ENCODE measurements at regions not wholly inside any gene's neighbourhood (a gene's known extent, or its start where the extent isn't known, plus 50 kb on each side); places are given as distances from the start of the nearest gene placed in this dataset.

DNA sequence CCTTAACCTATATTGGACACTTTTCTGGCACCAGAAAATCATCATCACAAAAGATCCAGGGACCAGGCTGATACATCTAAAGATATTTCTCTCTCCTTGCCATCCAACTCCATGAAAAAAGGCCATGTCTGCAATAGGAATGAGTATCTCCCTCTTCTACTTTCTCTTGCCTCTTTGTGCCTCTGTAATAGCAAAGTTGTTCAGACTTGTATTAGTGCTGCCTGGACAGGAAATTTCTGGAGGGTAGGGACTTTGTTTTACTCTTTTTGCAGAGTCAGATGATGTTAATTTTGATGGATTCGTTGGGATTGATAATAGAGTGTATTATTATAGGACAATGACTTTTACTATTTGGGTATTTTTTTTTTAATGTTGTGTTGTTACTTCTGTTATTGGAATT lies 376.3 kb downstream of the INHBA start:
- Histone ChIP-seq H3K9me3 (ENCODE audit: control insufficient read depth, low read depth, low read length) (no peaks in the 10 kb centered on the region), H3K4me2 (ENCODE audit: insufficient read depth, insufficient read length, low read length) (no peak overlapping the region), H3K18ac (ENCODE audit: insufficient read length, low read depth, low read length) (no peak overlapping the region), H3K23ac (ENCODE audit: insufficient read length, low read depth, low read length) (no peak overlapping the region), H3K4me1 (ENCODE audit: insufficient read depth, low read length) (no peaks in the 10 kb centered on the region), H3K9ac (ENCODE audit: extremely low read depth, insufficient read length, low read length) (no peak overlapping the region), H2BK15ac (ENCODE audit: low read depth, low read length) (no peak overlapping the region), H2AK5ac (ENCODE audit: insufficient read length, low read length) (no peak overlapping the region), H2AFZ (ENCODE audit: low read length) (no peak overlapping the region), H3K79me2 (ENCODE audit: insufficient read depth, low read length) (no peaks in the 10 kb centered on the region), H3K23me2 (ENCODE audit: insufficient read length, low read depth, low read length, poor library complexity, severe bottlenecking) (no peaks in the 10 kb centered on the region), H2BK5ac (ENCODE audit: insufficient read length, low read length) (no peak overlapping the region), H3K14ac (ENCODE audit: insufficient read depth, low read length) (no peak overlapping the region), H3K56ac (ENCODE audit: insufficient read length, low read depth, low read length) (no peak overlapping the region), H3K27ac (ENCODE audit: insufficient read length, low read depth, low read length) (no peak overlapping the region), H3T11ph (ENCODE audit: low read length) (no peak overlapping the region), H4K20me1 (ENCODE audit: control insufficient read depth, insufficient read depth, insufficient read length) (no peaks in the 10 kb centered on the region), H4K5ac (ENCODE audit: insufficient read length, low read depth, low read length) (no peak overlapping the region), H3K4ac (ENCODE audit: low read depth, low read length) (no peak overlapping the region), H2BK120ac (ENCODE audit: low read depth, low read length, poor library complexity, severe bottlenecking) (no peak overlapping the region), H4K8ac (replicated peaks; ENCODE audit: insufficient read length, low read depth, low read length) (no peak overlapping the region), H4K91ac (ENCODE audit: insufficient read length, low read depth, low read length) (no peak overlapping the region), H3K27me3 (ENCODE audit: insufficient read depth, low read length) (no peaks in the 10 kb centered on the region), H2BK20ac (ENCODE audit: low read depth, low read length, poor library complexity, severe bottlenecking) (no peak overlapping the region), H3K79me1 (ENCODE audit: insufficient read depth, low read depth, low read length, poor library complexity, severe bottlenecking) (no peaks in the 10 kb centered on the region), H2BK12ac (ENCODE audit: insufficient read length, low read depth, low read length) (no peak overlapping the region)
- Mint-ChIP-seq H3K27ac (no peak overlapping the region), H3K27me3 (ENCODE audit: low read depth) (no peaks in the 10 kb centered on the region), H3K9me3 (no peaks in the 10 kb centered on the region), H3K4me1 (no peaks in the 10 kb centered on the region; a peak in 1 of 4 replicates), H3K4me3 (no peak overlapping the region), H3K36me3 (ENCODE audit: insufficient read depth in 1 of 3, low read depth in 3 of 3) (no peaks in the 10 kb centered on the region)
- TF ChIP-seq, protein P1, sequence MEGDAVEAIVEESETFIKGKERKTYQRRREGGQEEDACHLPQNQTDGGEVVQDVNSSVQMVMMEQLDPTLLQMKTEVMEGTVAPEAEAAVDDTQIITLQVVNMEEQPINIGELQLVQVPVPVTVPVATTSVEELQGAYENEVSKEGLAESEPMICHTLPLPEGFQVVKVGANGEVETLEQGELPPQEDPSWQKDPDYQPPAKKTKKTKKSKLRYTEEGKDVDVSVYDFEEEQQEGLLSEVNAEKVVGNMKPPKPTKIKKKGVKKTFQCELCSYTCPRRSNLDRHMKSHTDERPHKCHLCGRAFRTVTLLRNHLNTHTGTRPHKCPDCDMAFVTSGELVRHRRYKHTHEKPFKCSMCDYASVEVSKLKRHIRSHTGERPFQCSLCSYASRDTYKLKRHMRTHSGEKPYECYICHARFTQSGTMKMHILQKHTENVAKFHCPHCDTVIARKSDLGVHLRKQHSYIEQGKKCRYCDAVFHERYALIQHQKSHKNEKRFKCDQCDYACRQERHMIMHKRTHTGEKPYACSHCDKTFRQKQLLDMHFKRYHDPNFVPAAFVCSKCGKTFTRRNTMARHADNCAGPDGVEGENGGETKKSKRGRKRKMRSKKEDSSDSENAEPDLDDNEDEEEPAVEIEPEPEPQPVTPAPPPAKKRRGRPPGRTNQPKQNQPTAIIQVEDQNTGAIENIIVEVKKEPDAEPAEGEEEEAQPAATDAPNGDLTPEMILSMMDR (conservative IDR thresholded peaks at IDR 0.05) = no peak
- 100% methylated on average over 1 of the region's 1 CpG for WGBS (ENCODE audit: extremely low coverage, insufficient read length, low lambda C conversion rate)
- DNase-seq = no peak

Data from H9 (cell line).